HG03565 (cell line): ENCODE measurements at regions not wholly inside any gene's neighbourhood (a gene's known extent, or its start where the extent isn't known, plus 50 kb on each side); places are given as distances from the start of the nearest gene placed in this dataset.

Experiments
- ATAC-seq: cut with Tn5 transposase; IDR thresholded peaks from one replicate; pipeline ENCODE4 v1.9.1; 2021; ENCODE audit warnings: mild to moderate bottlenecking, moderate library complexity; ENCODE audit not compliant: unreplicated experiment

GRCh38 chr21:41633627-41634026 is 125.7 kb upstream of the TMPRSS2 start:
- ATAC-seq, result no peak

GRCh38 chr21:41632748-41633475 is 125.0 kb upstream of the TMPRSS2 start:
- no peak for ATAC-seq

- ATAC-seq, result no peak
These were observed 123.9 kb upstream of the TMPRSS2 start for GRCh38 chr21:41631564-41632461.

- ATAC-seq, result no peak
These were observed 123.0 kb upstream of the TMPRSS2 start for GRCh38 chr21:41630917-41631316.

GRCh38 chr21:41630249-41630648 is 122.3 kb upstream of the TMPRSS2 start:
- ATAC-seq, result no peak

GRCh38 chr21:41628256-41628655 is 120.3 kb upstream of the TMPRSS2 start:
- no peak for ATAC-seq

- no peak for ATAC-seq
These were observed 119.5 kb upstream of the TMPRSS2 start for GRCh38 chr21:41627428-41627827.

- ATAC-seq, result no peak
These were observed 118.1 kb upstream of the TMPRSS2 start for GRCh38 chr21:41626021-41626420.

GRCh38 chr21:41625428-41625827 is 117.5 kb upstream of the TMPRSS2 start:
- no peak for ATAC-seq

GRCh38 chr21:41624674-41625310 is 116.8 kb upstream of the TMPRSS2 start:
- no peak for ATAC-seq

GRCh38 chr21:41623945-41624344 is 116.0 kb upstream of the TMPRSS2 start:
- ATAC-seq, result no peak

- ATAC-seq, result no peak
These were observed 115.0 kb upstream of the TMPRSS2 start for GRCh38 chr21:41622831-41623548.

- ATAC-seq, result no peak
These were observed 114.2 kb upstream of the TMPRSS2 start for GRCh38 chr21:41622201-41622600.

- ATAC-seq, result no peak
These were observed 113.6 kb upstream of the TMPRSS2 start for GRCh38 chr21:41621513-41621912.

GRCh38 chr21:41620982-41621381 is 113.0 kb upstream of the TMPRSS2 start:
- ATAC-seq, result no peak

GRCh38 chr21:41620541-41620940 is 112.6 kb upstream of the TMPRSS2 start:
- no peak for ATAC-seq

GRCh38 chr21:41616031-41616591 is 108.2 kb upstream of the TMPRSS2 start:
- ATAC-seq, result no peak

GRCh38 chr21:41615613-41616012 is 107.7 kb upstream of the TMPRSS2 start:
- ATAC-seq, result no peak

- no peak for ATAC-seq
These were observed 106.6 kb upstream of the TMPRSS2 start for GRCh38 chr21:41614511-41614910.

GRCh38 chr21:41613533-41613909 is 105.6 kb upstream of the TMPRSS2 start:
- no peak for ATAC-seq
